ENCODE measurements at regions not wholly inside any gene's neighbourhood (a gene's known extent, or its start where the extent isn't known, plus 50 kb on each side); places are given as distances from the start of the nearest gene placed in this dataset.
"Not testable (repeated sequence)": the region's sequence is repeated elsewhere in the genome, so short reads cannot be mapped to it uniquely, and the experiment has no call there.

DNA sequence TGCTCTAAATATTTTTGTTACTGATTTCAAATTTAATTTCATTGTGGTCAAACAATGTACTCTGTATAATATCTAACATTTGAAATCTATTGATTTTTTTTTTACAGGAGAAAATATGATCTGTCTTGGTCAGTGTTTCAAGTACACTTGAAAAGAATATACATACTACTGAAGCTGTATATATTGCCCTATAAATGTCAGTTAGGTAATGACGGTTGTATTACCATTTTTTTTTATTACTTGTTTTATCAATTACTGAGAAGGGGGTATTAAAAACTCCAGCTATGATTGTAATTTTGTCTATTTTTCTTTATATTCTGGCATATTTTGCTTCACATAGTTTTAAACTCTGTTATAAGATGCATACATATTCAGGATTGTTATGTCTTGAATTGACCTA lies 59.7 kb upstream of the CACHD1 start:
- BruUV-seq (replicated peaks), result no TSS peak
- no peaks in the 10 kb centered on the region for H3K9me3 ChIP-seq (ENCODE audit: control insufficient read depth, insufficient read depth, low read depth, low read length)
- POLR2A ChIA-PET, result no interaction called here
- DNase-seq (ENCODE audit: low read depth, low spot score) (no peak), ATAC-seq (no peak)
- H3K4me1 ChIP-seq (ENCODE audit: control insufficient read depth, insufficient read depth, low read length), result no peaks in the 10 kb centered on the region
- in situ Hi-C loops (cut with HindIII; ENCODE audit: low pct_unique_long_range_greater_than_20kb, low sequenced_read_pairs), result no loop called here
- TF ChIP-seq, protein P1, sequence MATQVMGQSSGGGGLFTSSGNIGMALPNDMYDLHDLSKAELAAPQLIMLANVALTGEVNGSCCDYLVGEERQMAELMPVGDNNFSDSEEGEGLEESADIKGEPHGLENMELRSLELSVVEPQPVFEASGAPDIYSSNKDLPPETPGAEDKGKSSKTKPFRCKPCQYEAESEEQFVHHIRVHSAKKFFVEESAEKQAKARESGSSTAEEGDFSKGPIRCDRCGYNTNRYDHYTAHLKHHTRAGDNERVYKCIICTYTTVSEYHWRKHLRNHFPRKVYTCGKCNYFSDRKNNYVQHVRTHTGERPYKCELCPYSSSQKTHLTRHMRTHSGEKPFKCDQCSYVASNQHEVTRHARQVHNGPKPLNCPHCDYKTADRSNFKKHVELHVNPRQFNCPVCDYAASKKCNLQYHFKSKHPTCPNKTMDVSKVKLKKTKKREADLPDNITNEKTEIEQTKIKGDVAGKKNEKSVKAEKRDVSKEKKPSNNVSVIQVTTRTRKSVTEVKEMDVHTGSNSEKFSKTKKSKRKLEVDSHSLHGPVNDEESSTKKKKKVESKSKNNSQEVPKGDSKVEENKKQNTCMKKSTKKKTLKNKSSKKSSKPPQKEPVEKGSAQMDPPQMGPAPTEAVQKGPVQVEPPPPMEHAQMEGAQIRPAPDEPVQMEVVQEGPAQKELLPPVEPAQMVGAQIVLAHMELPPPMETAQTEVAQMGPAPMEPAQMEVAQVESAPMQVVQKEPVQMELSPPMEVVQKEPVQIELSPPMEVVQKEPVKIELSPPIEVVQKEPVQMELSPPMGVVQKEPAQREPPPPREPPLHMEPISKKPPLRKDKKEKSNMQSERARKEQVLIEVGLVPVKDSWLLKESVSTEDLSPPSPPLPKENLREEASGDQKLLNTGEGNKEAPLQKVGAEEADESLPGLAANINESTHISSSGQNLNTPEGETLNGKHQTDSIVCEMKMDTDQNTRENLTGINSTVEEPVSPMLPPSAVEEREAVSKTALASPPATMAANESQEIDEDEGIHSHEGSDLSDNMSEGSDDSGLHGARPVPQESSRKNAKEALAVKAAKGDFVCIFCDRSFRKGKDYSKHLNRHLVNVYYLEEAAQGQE (IDR thresholded peaks at IDR 0.05; ENCODE audit: insufficient read depth in 1 of 2, low read depth in 2 of 2, low read length in 1 of 2), result no peak
- TF ChIP-seq, protein P2, sequence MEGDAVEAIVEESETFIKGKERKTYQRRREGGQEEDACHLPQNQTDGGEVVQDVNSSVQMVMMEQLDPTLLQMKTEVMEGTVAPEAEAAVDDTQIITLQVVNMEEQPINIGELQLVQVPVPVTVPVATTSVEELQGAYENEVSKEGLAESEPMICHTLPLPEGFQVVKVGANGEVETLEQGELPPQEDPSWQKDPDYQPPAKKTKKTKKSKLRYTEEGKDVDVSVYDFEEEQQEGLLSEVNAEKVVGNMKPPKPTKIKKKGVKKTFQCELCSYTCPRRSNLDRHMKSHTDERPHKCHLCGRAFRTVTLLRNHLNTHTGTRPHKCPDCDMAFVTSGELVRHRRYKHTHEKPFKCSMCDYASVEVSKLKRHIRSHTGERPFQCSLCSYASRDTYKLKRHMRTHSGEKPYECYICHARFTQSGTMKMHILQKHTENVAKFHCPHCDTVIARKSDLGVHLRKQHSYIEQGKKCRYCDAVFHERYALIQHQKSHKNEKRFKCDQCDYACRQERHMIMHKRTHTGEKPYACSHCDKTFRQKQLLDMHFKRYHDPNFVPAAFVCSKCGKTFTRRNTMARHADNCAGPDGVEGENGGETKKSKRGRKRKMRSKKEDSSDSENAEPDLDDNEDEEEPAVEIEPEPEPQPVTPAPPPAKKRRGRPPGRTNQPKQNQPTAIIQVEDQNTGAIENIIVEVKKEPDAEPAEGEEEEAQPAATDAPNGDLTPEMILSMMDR (IDR thresholded peaks at IDR 0.05), result no peak
- TF ChIP-seq POLR2AphosphoS5 (IDR thresholded peaks at IDR 0.05; ENCODE audit: low read depth, low read length), result no peak
- TF ChIP-seq SIN3A (IDR thresholded peaks at IDR 0.05; ENCODE audit: borderline replicate concordance, insufficient read depth, low read depth, low read length), result no peak
- TF ChIP-seq TCF7L2 (IDR thresholded peaks at IDR 0.05; ENCODE audit: low read depth, low read length), result no peak
- no peak overlapping the region for H3K4me3 ChIP-seq (ENCODE audit: low read depth in 2 of 2, low read length in 2 of 2)
- H3K36me3 ChIP-seq (ENCODE audit: control insufficient read depth, insufficient read depth, low read length), result no peaks in the 10 kb centered on the region
- intact Hi-C loops (cut with micrococcal nuclease; ENCODE audit: unreplicated experiment), result no loop called here
- no peaks in the 10 kb centered on the region for H3K27me3 ChIP-seq (ENCODE audit: control insufficient read depth, insufficient read depth, low read length)
- H3K27ac ChIP-seq (ENCODE audit: low read length), result no peak overlapping the region
- CTCF ChIA-PET, result no interaction called here

DNA sequence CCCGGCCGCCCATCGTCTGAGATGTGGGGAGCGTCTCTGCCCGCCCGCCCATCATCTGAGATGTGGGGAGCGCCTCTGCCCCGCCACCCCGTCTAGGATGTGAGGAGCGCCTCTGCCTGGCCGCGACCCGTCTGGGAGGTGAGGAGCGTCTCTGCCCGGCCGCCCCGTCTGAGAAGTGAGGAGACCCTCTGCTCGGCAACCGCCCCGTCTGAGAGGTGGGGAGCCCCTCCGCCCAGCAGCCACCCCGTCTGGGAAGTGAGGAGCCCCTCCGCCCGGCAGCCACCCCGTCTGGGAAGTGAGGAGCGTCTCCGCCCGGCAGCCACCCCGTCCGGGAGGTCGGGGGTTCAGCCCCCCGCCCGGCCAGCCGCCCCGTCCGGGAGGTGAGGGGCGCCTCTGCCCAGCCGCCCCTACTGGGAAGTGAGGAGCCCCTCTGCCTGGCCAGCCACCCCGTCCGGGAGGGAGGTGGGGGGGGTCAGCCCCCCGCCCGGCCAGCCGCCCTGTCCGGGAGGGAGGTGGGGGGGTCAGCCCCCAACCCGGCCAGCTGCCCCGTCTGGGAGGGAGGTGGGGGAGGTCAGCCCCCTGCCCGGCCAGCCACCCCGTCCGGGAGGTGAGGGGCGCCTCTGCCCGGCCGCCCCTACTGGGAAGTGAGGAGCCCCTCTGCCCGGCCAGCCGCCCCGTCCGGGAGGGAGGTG lies 54.9 kb upstream of the CACHD1 start:
- DNase-seq (ENCODE audit: low read depth, low spot score); intact Hi-C loops (cut with micrococcal nuclease; ENCODE audit: unreplicated experiment); H3K36me3 ChIP-seq (ENCODE audit: control insufficient read depth, insufficient read depth, low read length); H3K4me3 ChIP-seq (ENCODE audit: low read depth in 2 of 2, low read length in 2 of 2); H3K9me3 ChIP-seq (ENCODE audit: control insufficient read depth, insufficient read depth, low read depth, low read length); ATAC-seq; POLR2A ChIA-PET; H3K27ac ChIP-seq (ENCODE audit: low read length); H3K4me1 ChIP-seq (ENCODE audit: control insufficient read depth, insufficient read depth, low read length); CTCF ChIA-PET; in situ Hi-C loops (cut with HindIII; ENCODE audit: low pct_unique_long_range_greater_than_20kb, low sequenced_read_pairs); BruUV-seq (replicated peaks); H3K27me3 ChIP-seq (ENCODE audit: control insufficient read depth, insufficient read depth, low read length): not testable (repeated sequence)

DNA sequence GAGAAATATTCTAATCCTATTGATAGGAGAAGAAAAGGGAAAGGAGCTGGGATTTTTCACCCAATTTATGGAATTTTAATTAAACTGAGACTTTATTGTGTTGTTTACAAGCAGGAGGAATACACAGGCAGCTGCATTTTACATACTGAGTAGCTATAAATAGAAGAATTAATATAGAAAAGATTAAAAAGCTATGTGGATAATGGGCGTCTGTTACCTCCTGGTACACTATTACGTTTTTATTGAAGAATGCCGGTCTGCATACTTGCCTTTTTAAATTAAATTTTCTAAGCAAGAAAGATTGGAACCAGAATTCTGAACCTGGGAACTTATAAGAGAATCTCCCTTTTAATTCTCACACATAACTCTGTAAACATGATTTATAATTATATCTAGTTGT lies 52.1 kb upstream of the CACHD1 start:
- Histone ChIP-seq H3K27ac (ENCODE audit: low read length) (no peak overlapping the region), H3K4me1 (ENCODE audit: control insufficient read depth, insufficient read depth, low read length) (no peaks in the 10 kb centered on the region), H3K9me3 (ENCODE audit: control insufficient read depth, insufficient read depth, low read depth, low read length) (no peaks in the 10 kb centered on the region), H3K27me3 (ENCODE audit: control insufficient read depth, insufficient read depth, low read length) (no peaks in the 10 kb centered on the region), H3K4me3 (ENCODE audit: low read depth in 2 of 2, low read length in 2 of 2) (no peak overlapping the region), H3K36me3 (ENCODE audit: control insufficient read depth, insufficient read depth, low read length) (no peaks in the 10 kb centered on the region)
- BruUV-seq (replicated peaks), result no TSS peak
- ATAC-seq (no peak), DNase-seq (ENCODE audit: low read depth, low spot score) (no peak)
- TF ChIP-seq SIN3A (IDR thresholded peaks at IDR 0.05; ENCODE audit: borderline replicate concordance, insufficient read depth, low read depth, low read length), result no peak
- no peak for TF ChIP-seq TCF7L2 (IDR thresholded peaks at IDR 0.05; ENCODE audit: low read depth, low read length)
- TF ChIP-seq, protein P2 (IDR thresholded peaks at IDR 0.05), result no peak
- TF ChIP-seq, protein P1 (IDR thresholded peaks at IDR 0.05; ENCODE audit: insufficient read depth in 1 of 2, low read depth in 2 of 2, low read length in 1 of 2), result no peak
- TF ChIP-seq POLR2AphosphoS5 (IDR thresholded peaks at IDR 0.05; ENCODE audit: low read depth, low read length), result no peak
- intact Hi-C loops (cut with micrococcal nuclease; ENCODE audit: unreplicated experiment) (no loop called here), in situ Hi-C loops (cut with HindIII; ENCODE audit: low pct_unique_long_range_greater_than_20kb, low sequenced_read_pairs) (no loop called here)
- CTCF ChIA-PET, result no interaction called here
- POLR2A ChIA-PET, result no interaction called here

Measured in Panc1 (cell line).